ENCODE measurements at regions not wholly inside any gene's neighbourhood (a gene's known extent, or its start where the extent isn't known, plus 50 kb on each side); places are given as distances from the start of the nearest gene placed in this dataset.

DNA sequence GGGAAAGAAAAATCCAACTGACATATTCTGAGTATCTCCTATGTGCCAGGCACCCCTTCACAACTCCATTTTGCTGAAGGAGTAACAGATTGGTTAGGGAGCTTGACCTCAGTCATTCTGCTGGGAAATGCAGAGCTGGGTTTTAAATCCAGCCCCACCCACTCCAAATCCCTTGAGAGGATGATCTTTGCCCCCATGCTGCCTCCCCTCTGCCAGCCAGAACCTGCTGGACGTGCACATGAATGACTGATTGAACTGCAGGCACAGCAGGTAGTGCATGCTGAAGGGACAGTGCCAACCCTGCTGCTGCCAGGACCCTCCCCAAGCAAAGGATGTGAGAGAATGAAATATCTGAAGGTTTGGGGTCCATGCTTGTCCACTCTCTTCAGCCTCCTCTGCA is 340.9 kb downstream of the BUD13 start:
- TF ChIP-seq, protein P1, sequence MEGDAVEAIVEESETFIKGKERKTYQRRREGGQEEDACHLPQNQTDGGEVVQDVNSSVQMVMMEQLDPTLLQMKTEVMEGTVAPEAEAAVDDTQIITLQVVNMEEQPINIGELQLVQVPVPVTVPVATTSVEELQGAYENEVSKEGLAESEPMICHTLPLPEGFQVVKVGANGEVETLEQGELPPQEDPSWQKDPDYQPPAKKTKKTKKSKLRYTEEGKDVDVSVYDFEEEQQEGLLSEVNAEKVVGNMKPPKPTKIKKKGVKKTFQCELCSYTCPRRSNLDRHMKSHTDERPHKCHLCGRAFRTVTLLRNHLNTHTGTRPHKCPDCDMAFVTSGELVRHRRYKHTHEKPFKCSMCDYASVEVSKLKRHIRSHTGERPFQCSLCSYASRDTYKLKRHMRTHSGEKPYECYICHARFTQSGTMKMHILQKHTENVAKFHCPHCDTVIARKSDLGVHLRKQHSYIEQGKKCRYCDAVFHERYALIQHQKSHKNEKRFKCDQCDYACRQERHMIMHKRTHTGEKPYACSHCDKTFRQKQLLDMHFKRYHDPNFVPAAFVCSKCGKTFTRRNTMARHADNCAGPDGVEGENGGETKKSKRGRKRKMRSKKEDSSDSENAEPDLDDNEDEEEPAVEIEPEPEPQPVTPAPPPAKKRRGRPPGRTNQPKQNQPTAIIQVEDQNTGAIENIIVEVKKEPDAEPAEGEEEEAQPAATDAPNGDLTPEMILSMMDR (conservative IDR thresholded peaks at IDR 0.05 in 1 of 2, IDR thresholded peaks at IDR 0.05 in 1 of 2; ENCODE audit: extremely low read depth in 1 of 2, insufficient read depth in 1 of 2, low read depth in 1 of 2, low read length in 2 of 2), result no peak
- TF ChIP-seq EZH2 (IDR thresholded peaks at IDR 0.05; ENCODE audit: borderline replicate concordance, low read length), result no peak

All from mammary epithelial cell (primary cell).